GM21367 (cell line): ENCODE measurements at regions not wholly inside any gene's neighbourhood (a gene's known extent, or its start where the extent isn't known, plus 50 kb on each side); places are given as distances from the start of the nearest gene placed in this dataset.
"Not testable (repeated sequence)": the region's sequence is repeated elsewhere in the genome, so short reads cannot be mapped to it uniquely, and the experiment has no call there.

Experiments
- ATAC-seq: cut with Tn5 transposase; IDR thresholded peaks from one replicate; pipeline ENCODE4 v1.9.1; 2021; ENCODE audit not compliant: unreplicated experiment

DNA sequence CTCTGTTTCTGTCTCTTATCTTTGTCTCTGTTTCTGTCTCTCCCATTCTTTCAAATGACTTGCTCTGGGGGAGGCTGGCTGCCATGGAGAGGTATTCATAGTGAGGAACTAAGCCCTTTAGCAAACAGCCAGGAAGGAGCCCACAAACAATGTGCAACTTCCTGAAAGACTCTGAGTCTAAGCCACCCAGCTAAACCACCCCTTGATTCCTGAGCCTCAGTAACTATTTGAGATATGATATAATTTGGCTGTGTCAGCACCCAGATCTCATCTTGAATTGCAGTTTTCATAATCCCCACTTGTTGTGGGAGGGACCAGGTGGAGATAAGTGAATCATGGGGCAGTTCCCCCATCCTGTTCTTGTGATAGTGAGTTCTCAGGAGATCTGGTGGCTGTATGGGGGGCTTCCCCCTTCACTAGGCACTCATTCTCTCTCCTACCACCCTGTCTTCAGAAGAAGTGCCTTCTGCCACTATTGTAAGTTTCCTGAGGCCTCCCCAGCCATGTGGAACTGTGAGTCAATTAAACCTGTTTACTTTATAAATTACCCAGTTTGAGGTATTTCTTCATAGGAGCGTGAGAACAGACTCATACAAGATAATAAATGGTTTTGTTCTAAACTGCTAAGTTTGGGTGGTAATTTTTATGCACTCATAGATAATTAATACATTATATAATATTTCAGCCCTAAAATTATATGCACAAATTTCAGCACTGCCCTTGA lies 121.2 kb upstream of the FOXP2 start:
- ATAC-seq, result no peak

DNA sequence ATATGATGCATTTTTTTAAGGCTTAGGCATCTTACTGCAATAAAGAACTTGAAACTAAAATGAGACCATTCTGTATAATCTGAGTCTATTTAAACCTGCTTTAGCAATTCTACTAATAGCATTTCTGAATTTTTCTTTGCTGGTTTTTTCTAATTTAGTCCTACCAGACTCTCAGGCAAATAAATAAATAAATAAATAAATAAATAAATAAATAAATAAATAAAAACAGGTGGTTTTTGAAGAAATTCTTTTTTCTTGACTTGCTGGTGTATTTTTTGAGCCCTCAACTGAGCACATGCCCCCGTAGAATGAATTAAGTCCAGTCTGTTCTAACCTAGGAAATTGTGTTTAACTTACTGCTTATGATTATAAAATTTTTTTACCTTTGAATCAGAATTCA lies 134.7 kb upstream of the FOXP2 start:
- no peak for ATAC-seq

DNA sequence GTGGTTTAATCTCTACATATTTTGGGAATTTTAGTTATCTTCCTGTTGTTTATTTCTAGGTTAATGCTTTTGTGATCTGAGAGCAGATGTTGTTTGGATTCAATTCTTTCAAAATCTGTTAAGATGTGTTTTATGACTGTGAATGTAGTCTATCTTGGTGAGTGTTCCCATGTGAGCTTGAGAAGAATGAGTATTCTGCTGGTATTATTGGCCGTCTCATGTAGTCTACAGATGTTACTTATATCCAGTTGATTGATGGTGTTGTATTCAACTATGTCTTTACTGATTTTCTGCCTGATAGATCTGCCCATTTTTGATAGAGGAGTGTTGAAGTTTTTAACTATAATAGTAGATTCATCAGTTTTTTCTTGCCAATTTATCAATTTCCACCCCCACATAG lies 141.4 kb upstream of the FOXP2 start:
- no peak for ATAC-seq

DNA sequence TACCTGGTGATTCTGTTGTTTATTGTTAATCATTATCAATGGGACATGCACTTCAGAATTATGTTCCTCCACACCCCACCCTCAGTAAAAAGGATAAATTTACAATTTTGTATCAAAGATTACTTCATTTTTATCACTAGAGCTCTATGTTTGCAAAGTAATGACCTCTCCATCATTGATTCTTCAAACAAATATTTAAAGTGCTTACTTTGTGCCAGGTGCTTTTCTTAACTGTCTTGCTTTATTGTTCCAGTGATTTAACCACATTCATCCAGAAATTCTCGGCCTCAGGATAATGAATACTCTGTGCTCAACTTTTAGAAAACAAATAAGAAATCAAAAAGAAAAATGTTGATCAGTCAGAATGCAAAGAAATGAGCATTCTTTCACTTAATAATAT lies 144.9 kb upstream of the FOXP2 start:
- ATAC-seq, result no peak

DNA sequence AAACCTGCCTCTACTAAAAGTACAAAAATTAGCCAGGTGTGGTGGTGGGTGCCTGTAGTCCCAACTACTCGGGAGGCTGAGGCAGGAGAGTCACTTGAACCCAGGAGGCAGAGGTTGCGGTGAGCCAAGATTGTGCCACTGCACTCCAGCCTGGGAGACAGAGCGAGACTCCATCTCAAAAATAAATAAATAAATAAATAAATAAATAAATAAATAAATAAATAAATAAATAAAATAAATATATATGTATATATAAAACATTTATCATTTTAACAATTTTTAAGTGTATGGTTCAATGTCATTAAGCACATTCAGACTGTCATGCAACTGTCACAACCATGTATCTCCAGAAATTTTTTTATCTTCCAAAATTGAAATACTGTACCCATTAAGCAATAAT lies 147.1 kb upstream of the FOXP2 start:
- not testable (repeated sequence) for ATAC-seq

DNA sequence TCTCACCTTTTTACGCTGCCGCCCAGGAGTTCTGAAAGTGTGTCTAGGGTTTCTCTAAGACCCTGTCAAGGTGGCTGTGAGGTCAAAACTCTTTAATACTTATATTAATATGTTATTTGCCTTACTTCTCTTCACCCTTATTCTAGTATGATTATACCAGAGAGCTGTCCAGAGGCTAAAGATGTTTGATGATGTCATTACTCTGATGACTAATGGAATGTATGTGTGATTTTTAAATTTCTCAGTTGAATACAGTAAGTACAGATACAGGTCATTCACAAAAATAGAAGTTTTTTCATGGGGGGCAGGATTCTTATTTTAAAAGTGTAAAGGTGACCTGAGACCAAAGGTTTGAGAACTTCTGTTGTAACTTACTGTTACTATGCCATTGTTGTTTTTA lies 150.6 kb upstream of the FOXP2 start:
- ATAC-seq, result no peak

DNA sequence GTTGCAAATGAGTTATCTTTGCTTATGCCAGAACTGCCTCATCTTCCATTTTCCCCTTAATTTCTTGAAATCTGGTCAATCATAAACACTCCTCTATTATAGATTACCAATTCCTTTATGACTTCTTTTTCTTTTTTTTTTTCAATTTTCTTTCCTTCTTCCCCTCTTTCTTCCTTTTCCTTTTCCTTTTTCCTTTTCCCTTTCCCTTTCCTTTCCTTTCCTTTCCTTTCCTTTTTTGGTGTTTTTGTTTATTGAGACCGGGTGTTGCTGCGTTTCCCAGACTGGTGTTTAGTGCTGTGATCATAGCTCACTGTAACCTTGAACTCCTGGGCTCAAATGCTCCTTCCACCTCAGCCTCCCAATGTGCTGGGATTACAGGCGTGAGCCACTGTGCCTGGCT lies 151.4 kb upstream of the FOXP2 start:
- ATAC-seq, result no peak

DNA sequence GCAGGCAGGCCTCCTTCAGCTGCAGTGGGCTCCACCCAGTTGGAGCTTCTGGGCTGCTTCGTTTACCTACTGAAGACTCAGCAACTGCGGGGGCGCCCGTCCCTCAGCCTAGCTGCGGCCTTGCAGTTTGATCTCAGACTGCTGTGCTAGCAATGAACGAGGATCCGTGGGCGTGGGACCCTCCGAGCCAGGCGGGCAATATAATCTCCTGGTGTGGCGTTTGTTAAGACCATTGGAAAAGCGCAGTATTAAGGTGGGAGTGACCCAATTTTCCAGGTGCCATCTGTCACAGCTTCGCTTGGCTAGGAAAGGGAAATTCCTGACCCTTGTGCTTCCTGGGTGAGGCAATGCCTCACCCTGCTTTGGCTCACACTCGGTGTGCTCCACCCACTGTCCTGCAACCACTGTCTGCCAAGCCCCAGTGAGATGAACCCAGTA lies 159.2 kb upstream of the FOXP2 start:
- no peak for ATAC-seq

DNA sequence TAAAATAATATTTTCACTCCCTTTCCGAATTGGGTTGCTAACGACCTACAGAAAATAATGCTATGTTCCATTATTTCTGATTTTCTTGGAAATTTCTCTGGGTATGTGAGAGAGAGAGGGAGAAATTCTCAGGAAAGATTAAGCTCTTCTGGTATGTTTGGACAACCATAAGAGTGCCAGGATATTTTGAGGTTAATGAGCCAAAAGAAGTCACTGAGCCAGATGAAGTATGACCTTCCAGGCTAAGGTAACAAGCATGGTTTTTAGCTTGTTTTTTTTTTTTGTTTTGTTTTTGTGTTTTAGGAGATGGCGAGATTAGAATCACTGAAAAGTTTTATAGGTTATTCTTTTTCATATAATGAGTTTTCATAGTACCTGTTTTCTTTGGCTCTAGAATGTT lies 171.0 kb upstream of the FOXP2 start:
- ATAC-seq, result no peak

DNA sequence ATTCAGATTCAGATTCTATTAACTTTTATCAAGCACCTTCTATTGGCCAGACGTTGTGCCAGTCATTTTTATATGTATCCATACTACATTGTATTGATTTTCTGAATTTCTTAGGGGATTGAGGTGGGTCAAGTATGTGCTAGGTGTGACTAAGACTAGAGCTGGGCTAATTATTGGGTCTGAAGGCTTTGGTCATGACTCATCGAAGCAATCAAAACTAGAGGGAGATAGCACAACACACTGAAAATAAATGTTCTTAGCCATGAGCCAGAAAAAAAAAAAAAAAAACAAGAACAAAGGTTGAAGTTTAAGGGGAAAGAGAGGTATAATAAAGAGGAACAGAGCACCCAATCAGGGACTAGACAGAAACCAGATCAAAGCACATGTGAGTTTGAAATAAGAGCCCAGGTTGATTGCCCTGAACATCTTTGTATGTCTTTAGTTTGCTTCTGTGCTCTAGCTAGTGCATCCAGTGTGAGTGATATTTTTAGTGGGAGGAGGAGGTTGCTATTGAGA lies 171.6 kb upstream of the FOXP2 start:
- no peak for ATAC-seq

DNA sequence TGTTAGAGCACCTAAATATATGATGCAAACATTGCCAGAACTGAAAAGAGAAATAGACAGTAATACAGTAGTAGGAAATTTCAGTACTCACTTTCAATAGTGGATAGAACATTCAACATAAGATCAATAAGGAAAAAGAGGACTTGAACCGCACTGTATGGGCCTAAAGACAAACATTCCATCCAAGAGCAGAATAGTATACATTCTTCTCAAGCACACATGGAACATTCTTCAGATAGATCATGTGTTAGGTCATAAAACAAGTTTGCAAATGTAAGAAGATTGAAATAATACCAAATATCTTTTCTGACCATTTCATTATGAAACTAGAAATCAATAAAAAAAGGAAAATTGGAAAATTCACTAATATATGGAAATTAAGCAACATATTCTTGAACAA lies 185.4 kb upstream of the FOXP2 start:
- no peak for ATAC-seq

DNA sequence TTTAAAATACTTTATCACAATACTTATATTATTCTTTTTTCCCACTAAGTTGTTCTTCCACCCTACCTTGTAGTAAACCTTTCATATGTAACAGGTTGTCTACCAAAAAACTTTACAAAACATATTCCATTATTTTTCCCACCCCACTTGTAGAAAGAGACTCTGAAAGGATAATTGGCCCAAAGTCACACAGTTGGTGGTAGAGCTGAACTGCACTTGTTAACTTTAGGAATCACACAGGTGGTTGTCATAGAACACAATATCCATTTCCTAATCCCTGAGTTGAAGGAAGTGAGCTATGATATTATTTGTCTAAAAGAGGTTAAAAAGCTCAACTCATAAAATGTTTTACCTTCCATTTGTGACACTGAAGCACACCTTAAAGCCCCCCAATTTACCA lies 188.8 kb upstream of the FOXP2 start:
- ATAC-seq, result no peak

DNA sequence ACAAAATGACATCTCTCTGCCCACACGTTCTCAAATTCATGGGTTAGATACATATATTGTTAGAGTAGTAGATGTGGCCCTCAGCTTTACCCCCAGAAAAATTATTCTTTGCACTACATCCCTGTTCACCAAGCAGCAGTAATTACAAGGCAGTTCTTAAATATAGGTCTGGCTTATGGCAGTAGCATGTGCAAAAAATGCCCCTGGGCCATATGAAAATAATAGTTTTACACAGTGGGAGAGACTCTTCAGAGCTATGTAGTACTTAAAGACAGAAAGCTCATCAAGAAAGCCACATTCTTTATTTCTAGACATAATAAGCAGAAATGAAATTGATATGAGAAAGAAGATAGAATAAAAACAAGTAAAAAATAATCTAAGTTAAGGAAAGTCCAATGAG lies 196.3 kb upstream of the FOXP2 start:
- ATAC-seq, result no peak

DNA sequence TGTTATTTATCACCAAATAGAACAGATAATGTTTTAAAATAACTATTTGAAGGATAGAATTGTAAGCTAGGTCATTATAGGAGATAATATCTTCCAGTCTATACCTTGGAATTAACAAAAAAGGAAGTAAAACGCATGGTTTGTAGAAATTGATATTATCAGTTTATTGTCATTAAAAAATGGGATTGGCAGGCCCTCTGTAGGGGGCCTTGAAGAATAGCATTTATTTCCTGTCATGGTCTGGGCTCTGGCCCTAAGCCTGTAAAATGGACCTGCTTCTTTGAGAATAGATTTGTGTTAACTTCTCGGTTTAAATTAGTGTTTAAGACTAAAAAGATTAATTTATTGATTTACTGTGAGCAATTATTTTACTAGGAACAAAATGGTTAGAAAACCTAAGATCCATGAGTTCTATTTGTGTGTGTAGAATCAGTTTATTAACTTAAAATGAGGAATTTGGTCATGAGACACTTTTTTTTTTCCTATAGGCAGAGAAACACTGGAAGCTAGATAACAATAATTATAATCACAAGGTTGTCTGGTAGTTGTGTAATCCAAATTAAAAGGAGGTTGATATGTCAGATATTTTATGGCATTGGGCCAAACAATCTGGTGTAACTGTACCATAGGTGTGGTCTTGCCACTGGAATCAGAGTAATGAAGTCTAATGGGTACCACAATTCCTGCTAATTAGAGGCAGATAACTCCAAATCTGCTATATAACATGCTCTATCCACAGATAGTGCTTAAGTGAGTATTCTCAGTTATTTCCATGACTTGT lies 197.4 kb upstream of the FOXP2 start:
- ATAC-seq, result no peak

DNA sequence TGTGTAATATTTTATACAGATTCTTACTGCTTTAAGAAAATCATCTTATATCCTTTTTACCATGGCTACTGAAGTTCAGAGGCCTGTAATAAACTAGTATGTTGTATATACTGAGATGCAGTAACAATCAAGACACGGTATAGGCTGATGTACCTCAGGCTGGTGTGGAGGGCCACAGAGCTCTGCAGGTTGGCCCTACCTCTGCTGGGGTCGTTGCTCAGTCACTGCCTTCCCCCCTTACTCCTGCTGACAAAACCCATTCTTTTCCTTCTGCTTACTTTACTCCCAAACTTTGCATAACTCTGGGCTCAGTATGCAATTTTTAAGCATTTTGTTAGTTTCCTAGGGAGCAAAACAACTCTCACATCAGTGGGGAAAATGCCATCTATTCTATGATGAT lies 200.1 kb upstream of the FOXP2 start:
- no peak for ATAC-seq

DNA sequence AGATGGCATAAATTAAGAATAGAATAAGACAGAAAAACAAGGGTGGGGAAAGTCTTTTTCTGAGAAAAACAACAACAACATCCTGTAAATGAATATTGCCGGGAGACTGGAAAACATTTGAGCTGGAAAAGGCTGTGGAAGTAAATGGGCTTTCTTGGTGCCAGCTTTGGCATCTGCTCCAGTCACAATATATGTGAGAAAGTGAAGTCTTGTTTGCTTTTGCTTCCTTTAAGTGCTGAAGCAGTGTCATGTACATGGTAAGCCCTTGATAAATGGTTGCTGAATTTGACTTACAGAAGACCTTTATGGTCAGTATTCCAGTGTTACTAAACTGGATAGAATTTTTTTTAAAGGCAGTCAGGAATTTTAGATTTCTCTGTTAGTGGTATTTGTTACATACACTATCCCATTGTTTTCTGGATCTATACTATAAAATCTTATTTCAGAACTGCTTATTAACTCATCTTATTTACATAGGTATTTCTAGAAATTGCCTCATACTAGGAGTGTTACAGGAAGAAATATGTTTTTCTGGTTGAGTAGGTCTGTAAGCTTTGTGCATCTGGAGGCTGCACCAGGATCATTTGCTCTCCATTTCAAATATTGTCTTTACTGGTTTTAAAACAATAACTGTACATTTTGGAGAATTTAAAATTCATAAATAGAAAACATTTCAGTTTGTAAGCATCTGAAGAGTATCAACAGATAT lies 201.7 kb upstream of the FOXP2 start:
- ATAC-seq, result no peak

DNA sequence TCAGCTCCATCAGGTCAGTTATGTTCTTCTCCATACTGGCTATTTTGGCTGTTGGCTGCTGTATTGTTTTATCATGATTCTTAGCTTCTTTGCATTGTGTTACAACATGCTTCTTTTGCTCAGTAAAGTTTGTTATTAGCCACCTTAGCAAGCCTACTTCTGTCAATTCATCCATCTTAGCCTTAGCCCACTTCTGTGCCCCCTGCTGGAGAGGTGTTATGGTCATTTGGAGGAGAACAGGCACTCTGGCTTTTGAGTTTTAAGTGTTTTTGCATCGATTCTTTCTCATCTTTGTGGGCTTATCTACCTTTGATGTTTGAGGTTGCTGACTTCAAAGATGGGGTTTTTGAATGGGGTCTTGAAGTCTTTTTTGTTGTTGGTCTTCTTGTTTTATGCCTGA lies 204.6 kb upstream of the FOXP2 start:
- ATAC-seq, result no peak

DNA sequence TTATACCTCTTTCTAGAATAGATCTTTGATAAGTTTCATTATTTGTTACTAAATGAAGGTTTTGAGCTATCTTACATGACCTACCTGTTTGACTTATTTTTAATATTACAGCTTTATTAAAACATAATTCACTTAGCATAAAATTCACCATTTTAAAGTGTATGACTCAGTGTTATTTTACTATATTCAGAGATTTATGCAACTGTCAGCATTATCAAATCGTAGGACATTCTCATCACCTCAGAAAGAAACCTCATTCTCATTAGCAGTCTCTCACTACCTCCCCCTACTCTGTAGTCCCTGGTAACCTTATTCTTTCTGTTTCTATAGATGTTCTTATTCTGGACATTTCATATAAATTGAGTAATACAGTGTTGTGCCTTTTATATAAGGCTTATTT lies 207.9 kb upstream of the FOXP2 start:
- no peak for ATAC-seq

DNA sequence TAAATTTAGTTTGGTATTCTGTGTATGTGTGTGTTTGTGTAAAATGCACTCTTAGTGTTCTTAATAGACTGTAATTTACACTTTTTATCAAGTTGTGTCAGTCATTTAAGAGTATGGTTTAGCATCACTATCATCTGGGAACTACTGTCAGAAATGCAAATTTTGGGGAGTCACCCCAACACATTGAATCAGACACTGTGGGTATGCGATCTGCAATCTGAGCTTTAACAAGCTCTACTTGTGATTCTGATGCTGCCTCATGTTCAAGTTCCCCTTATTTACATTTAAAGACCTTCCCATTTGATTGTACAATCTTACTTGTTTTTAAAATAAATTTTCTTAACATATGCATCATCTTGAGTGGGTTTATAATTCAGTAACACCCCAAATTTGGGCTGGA lies 218.1 kb upstream of the FOXP2 start:
- no peak for ATAC-seq

DNA sequence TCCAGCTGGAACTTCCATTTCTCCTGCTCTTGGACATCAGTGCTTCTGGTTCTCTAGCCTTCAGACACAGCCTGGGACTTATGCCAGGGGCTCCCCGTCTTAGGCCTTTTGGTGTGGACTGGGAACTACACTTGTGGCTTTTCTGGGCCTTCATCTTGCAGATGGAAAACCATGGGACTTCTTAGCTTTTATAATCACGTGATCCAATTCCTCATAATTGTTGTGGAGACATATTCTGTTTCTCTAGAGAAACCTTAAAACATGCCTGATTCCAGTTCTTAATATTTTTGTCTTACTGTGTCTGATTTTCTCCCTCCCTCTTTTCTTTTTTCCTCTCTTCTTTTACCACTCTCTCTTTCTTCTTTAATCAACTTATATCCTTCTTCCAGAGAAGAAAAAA lies 224.2 kb upstream of the FOXP2 start:
- no peak for ATAC-seq

DNA sequence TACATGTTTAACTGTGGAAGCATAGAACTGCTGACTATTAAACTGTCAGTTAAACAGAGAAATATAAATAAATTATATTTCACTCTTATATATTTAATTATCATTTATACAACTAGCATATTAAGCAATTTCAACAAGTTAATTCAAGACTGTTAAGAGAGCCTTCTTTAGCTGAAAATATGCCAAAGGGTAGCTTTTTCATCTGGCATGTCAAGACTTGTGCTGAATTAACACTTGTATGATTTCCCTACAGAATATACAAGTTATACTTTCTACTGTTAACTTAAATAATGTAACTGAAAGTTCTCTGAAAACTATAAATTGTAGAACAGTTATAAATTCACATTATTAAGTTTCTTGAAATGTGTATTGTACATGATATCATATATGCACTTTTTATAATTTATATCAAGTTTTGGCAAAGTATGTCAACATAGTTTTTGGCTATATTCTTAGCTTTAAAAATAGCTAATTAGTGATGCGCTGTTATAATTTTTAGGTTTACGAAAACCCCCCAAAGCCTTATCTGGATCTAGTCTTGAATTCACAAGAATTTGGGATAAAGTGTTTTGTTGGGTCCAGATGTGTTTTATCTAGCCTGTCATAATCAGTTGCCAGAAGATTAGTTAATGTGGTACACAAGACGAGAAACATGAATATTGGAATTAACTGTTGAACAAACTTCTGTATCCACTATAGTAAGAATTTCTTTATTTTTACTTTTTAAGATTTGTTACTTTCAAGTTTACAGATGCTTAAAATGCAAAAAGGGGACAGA lies 231.1 kb upstream of the FOXP2 start:
- no peak for ATAC-seq
